CD8-positive, alpha-beta memory T cell (primary cell): ENCODE measurements at regions not wholly inside any gene's neighbourhood (a gene's known extent, or its start where the extent isn't known, plus 50 kb on each side); places are given as distances from the start of the nearest gene placed in this dataset.

Source experiments
- CTCF ChIA-PET: fragments of 350-600 bp; sonication (Branson Sonifier 250); formaldehyde crosslinking; loops from one replicate; lab custom pipeline; 2021; ENCODE audit warnings: antibody characterized with exemption; lab: Charles Lee
- POLR2A ChIA-PET: fragments of 350-600 bp; sonication (Branson Sonifier 250); formaldehyde crosslinking; loops from one replicate; lab custom pipeline; 2021; ENCODE audit warnings: antibody characterized with exemption; lab: Charles Lee
- DNase-seq, 5 donors: peaks; one replicate each; pipeline versions ENCODE4 v3.0.0 to v3.0.0-alpha.2; 2020 to 2022; ENCODE audit warnings: mixed read lengths in 1 of 5
- H3K27ac ChIP-seq: one replicate; pipeline ENCODE4 v1.7.0; 2013; ENCODE audit warnings: low read depth, mild to moderate bottlenecking, low read length, moderate library complexity
- H3K27me3 ChIP-seq: 2 replicates; pipeline ENCODE4 v1.7.0; 2013; ENCODE audit warnings: low read length, mild to moderate bottlenecking; ENCODE audit not compliant: insufficient read depth, poor library complexity, severe bottlenecking
- H3K36me3 ChIP-seq: 2 replicates; pipeline ENCODE4 v1.7.0; 2013; ENCODE audit warnings: mild to moderate bottlenecking, low read length, moderate library complexity; ENCODE audit not compliant: insufficient read depth
- H3K4me1 ChIP-seq: 2 replicates; pipeline ENCODE4 v1.7.0; 2013; ENCODE audit warnings: mild to moderate bottlenecking, low read length, moderate library complexity; ENCODE audit not compliant: insufficient read depth
- H3K4me3 ChIP-seq: 2 replicates; pipeline ENCODE4 v1.7.0; 2013; ENCODE audit warnings: mild to moderate bottlenecking, low read length
- H3K9me3 ChIP-seq: 2 replicates; pipeline ENCODE4 v1.7.0; 2013; ENCODE audit warnings: mild to moderate bottlenecking, low read length
- H3K27ac Mint-ChIP-seq, 8 donors: one replicate each; pipeline ENCODE4 v1.8.0; 2020 to 2021; ENCODE audit warnings: mixed read lengths in 8 of 8, mild to moderate bottlenecking in 6 of 8, inconsistent platforms in 3 of 8, moderate library complexity in 3 of 8
- H3K27me3 Mint-ChIP-seq, 2 donors: one replicate each; pipeline ENCODE4 v1.8.0; 2020 to 2021; ENCODE audit warnings: mixed read lengths in 2 of 2, mild to moderate bottlenecking in 1 of 2, moderate library complexity in 1 of 2
- H3K36me3 Mint-ChIP-seq, 3 donors: one replicate each; pipeline ENCODE4 v1.8.0; 2020 to 2021; ENCODE audit warnings: mixed read lengths in 3 of 3, inconsistent platforms in 1 of 3, mild to moderate bottlenecking in 1 of 3
- H3K4me1 Mint-ChIP-seq, 3 donors: one replicate each; pipeline ENCODE4 v1.8.0; 2020 to 2021; ENCODE audit warnings: mixed read lengths in 3 of 3, inconsistent platforms in 1 of 3, mild to moderate bottlenecking in 1 of 3
- H3K4me3 Mint-ChIP-seq, 7 donors: one replicate each; pipeline ENCODE4 v1.8.0; 2020 to 2021; ENCODE audit warnings: mixed read lengths in 7 of 7, mild to moderate bottlenecking in 6 of 7, moderate library complexity in 4 of 7, inconsistent platforms in 2 of 7
- H3K9me3 Mint-ChIP-seq, 5 donors: one replicate each; pipeline ENCODE4 v1.8.0; 2020 to 2022; ENCODE audit warnings: mixed read lengths in 5 of 5, mild to moderate bottlenecking in 3 of 5, moderate library complexity in 2 of 5, inconsistent platforms in 1 of 5

GRCh38 chr5:152688561-152689249 lies 283.6 kb upstream of the NMUR2 start:
- H3K27me3 Mint-ChIP-seq, result peaks cover 0 to 1% of the 10 kb centered on the region in 2 donors
- Histone ChIP-seq H3K27me3 (no peaks in the 10 kb centered on the region), H3K9me3 (no peaks in the 10 kb centered on the region), H3K4me3 (no peak overlapping the region), H3K4me1 (no peaks in the 10 kb centered on the region), H3K27ac (no peak overlapping the region), H3K36me3 (no peaks in the 10 kb centered on the region)
- no peaks in the 10 kb centered on the region for H3K4me1 Mint-ChIP-seq
- H3K9me3 Mint-ChIP-seq, result peaks cover 0 to 17% (median 2%) of the 10 kb centered on the region in 5 donors
- no peaks in the 10 kb centered on the region for H3K36me3 Mint-ChIP-seq
- CTCF ChIA-PET, result no interaction called here
- no peak for DNase-seq
- POLR2A ChIA-PET, result no interaction called here
- H3K27ac Mint-ChIP-seq, result no peak overlapping the region
- H3K4me3 Mint-ChIP-seq, result no peak overlapping the region

DNA sequence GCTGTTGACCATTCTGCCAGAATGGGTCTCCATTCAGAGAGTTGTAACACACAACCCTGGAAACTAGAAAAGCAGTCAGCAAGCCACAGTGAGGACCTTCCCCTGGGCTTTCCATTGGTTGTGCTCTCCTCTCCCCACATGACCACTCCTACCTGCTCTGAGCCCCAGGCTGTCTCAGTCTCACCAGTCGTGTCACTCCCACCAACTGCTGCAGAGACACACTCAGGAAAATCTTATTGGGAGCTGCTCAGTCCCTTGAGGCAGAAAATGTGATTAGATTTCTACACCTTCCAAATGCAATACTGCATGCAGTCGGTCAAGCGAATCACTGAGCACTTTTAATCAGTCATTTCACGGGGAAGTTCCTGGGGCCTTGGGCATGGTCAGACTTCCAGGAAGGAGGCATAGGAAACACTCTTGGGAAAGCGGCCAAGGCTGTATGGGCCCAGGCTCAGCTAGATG lies 284.2 kb upstream of the NMUR2 start:
- Mint-ChIP-seq H3K27ac (peak overlapping the region in 1 of 8 donors; percentile 33), H3K27me3 (peaks cover 0 to 1% of the 10 kb centered on the region in 2 donors), H3K36me3 (no peaks in the 10 kb centered on the region), H3K9me3 (peaks cover 0 to 17% (median 2%) of the 10 kb centered on the region in 5 donors), H3K4me3 (no peak overlapping the region), H3K4me1 (no peaks in the 10 kb centered on the region)
- H3K27me3 ChIP-seq, result no peaks in the 10 kb centered on the region
- no peaks in the 10 kb centered on the region for H3K4me1 ChIP-seq
- no peak overlapping the region for H3K27ac ChIP-seq
- no peaks in the 10 kb centered on the region for H3K36me3 ChIP-seq
- H3K4me3 ChIP-seq, result no peak overlapping the region
- H3K9me3 ChIP-seq, result no peaks in the 10 kb centered on the region
- DNase-seq, result no peak
- ChIA-PET POLR2A (no interaction called here), CTCF (no interaction called here)

GRCh38 chr5:152694231-152694630 lies 289.2 kb upstream of the NMUR2 start:
- no peaks in the 10 kb centered on the region for H3K4me1 ChIP-seq
- no peak for DNase-seq
- Mint-ChIP-seq H3K27me3 (no peaks in the 10 kb centered on the region), H3K27ac (no peak overlapping the region), H3K4me3 (no peak overlapping the region), H3K4me1 (no peaks in the 10 kb centered on the region), H3K36me3 (no peaks in the 10 kb centered on the region), H3K9me3 (peaks cover 0 to 7% (median 0%) of the 10 kb centered on the region in 5 donors)
- H3K27ac ChIP-seq, result no peak overlapping the region
- POLR2A ChIA-PET, result no interaction called here
- CTCF ChIA-PET, result no interaction called here
- no peaks in the 10 kb centered on the region for H3K36me3 ChIP-seq
- H3K27me3 ChIP-seq, result no peaks in the 10 kb centered on the region
- no peaks in the 10 kb centered on the region for H3K9me3 ChIP-seq
- no peak overlapping the region for H3K4me3 ChIP-seq

- peaks cover 0 to 12% (median 2%) of the 10 kb centered on the region in 5 donors for H3K9me3 Mint-ChIP-seq
- no peak overlapping the region for H3K4me3 Mint-ChIP-seq
- POLR2A ChIA-PET, result no interaction called here
- no peak for DNase-seq
- Histone ChIP-seq H3K4me3 (no peak overlapping the region), H3K36me3 (no peaks in the 10 kb centered on the region), H3K27me3 (no peaks in the 10 kb centered on the region), H3K4me1 (no peaks in the 10 kb centered on the region), H3K9me3 (no peaks in the 10 kb centered on the region), H3K27ac (no peak overlapping the region)
- CTCF ChIA-PET, result no interaction called here
- no peak overlapping the region for H3K27ac Mint-ChIP-seq
- H3K27me3 Mint-ChIP-seq, result peaks cover 0 to 2% of the 10 kb centered on the region in 2 donors
- no peaks in the 10 kb centered on the region for H3K4me1 Mint-ChIP-seq
- H3K36me3 Mint-ChIP-seq, result no peaks in the 10 kb centered on the region
Measured at GRCh38 chr5:152701305-152701949, 296.3 kb upstream of the NMUR2 start.

DNA sequence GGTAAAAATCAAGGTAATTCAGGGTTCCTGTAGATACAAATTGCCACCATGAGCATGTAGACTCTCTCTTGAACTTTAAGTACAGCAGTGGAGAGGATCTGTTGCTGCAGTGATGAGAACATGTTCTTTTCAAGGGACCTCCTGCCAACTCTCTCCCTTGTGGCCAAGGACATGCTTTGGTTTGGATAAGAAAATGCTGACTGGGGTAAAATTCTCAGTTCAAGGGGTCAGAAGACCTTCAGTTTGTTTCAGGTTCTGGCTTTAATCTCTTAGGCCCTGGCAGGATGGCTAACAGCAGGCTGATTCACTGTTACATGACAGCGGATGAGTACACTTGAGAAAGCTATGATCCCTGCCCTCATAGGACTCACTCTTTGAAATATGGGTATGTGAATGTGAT lies 299.2 kb upstream of the NMUR2 start:
- Mint-ChIP-seq H3K27ac (no peak overlapping the region), H3K4me1 (no peaks in the 10 kb centered on the region), H3K4me3 (no peak overlapping the region), H3K27me3 (peaks cover 0 to 2% of the 10 kb centered on the region in 2 donors), H3K9me3 (peaks cover 2 to 15% (median 4%) of the 10 kb centered on the region in 5 donors), H3K36me3 (peaks cover 0 to under 1% (median 0%) of the 10 kb centered on the region in 3 donors)
- Histone ChIP-seq H3K9me3 (no peaks in the 10 kb centered on the region), H3K27me3 (no peaks in the 10 kb centered on the region), H3K4me3 (no peak overlapping the region), H3K36me3 (no peaks in the 10 kb centered on the region), H3K4me1 (no peaks in the 10 kb centered on the region), H3K27ac (no peak overlapping the region)
- ChIA-PET POLR2A (no interaction called here), CTCF (no interaction called here)
- DNase-seq, result no peak

GRCh38 chr5:152711801-152712388 lies 306.8 kb upstream of the NMUR2 start:
- CTCF ChIA-PET, result no interaction called here
- Histone ChIP-seq H3K4me1 (no peaks in the 10 kb centered on the region), H3K36me3 (no peaks in the 10 kb centered on the region), H3K4me3 (no peak overlapping the region), H3K27ac (no peak overlapping the region), H3K9me3 (no peaks in the 10 kb centered on the region), H3K27me3 (no peaks in the 10 kb centered on the region)
- POLR2A ChIA-PET, result no interaction called here
- DNase-seq, result no peak
- Mint-ChIP-seq H3K36me3 (peaks cover 0 to 2% (median 0%) of the 10 kb centered on the region in 3 donors), H3K27ac (no peak overlapping the region), H3K4me1 (no peaks in the 10 kb centered on the region), H3K9me3 (peaks cover 0 to 6% (median 3%) of the 10 kb centered on the region in 5 donors), H3K4me3 (no peak overlapping the region), H3K27me3 (no peaks in the 10 kb centered on the region)

GRCh38 chr5:152717393-152717792 lies 312.3 kb upstream of the NMUR2 start:
- Histone ChIP-seq H3K27ac (no peak overlapping the region), H3K4me3 (no peak overlapping the region), H3K4me1 (no peaks in the 10 kb centered on the region), H3K27me3 (no peaks in the 10 kb centered on the region), H3K36me3 (no peaks in the 10 kb centered on the region), H3K9me3 (no peaks in the 10 kb centered on the region)
- Mint-ChIP-seq H3K4me1 (no peaks in the 10 kb centered on the region), H3K27me3 (no peaks in the 10 kb centered on the region), H3K9me3 (peaks cover 0 to 17% (median 3%) of the 10 kb centered on the region in 5 donors), H3K4me3 (no peak overlapping the region), H3K36me3 (no peaks in the 10 kb centered on the region), H3K27ac (no peak overlapping the region)
- DNase-seq, result no peak
- CTCF ChIA-PET, result no interaction called here
- POLR2A ChIA-PET, result no interaction called here

GRCh38 chr5:152723482-152723881 lies 318.4 kb upstream of the NMUR2 start:
- ChIA-PET CTCF (no interaction called here), POLR2A (no interaction called here)
- Mint-ChIP-seq H3K27me3 (peaks cover 0 to 1% of the 10 kb centered on the region in 2 donors), H3K4me1 (no peaks in the 10 kb centered on the region), H3K27ac (no peak overlapping the region), H3K9me3 (peaks cover 3 to 17% (median 6%) of the 10 kb centered on the region in 5 donors), H3K4me3 (no peak overlapping the region), H3K36me3 (no peaks in the 10 kb centered on the region)
- no peak overlapping the region for H3K4me3 ChIP-seq
- DNase-seq, result no peak
- no peaks in the 10 kb centered on the region for H3K27me3 ChIP-seq
- H3K9me3 ChIP-seq, result no peaks in the 10 kb centered on the region
- H3K27ac ChIP-seq, result no peak overlapping the region
- H3K4me1 ChIP-seq, result no peaks in the 10 kb centered on the region
- H3K36me3 ChIP-seq, result no peaks in the 10 kb centered on the region
